ENCODE measurements at regions not wholly inside any gene's neighbourhood (a gene's known extent, or its start where the extent isn't known, plus 50 kb on each side); places are given as distances from the start of the nearest gene placed in this dataset.
"Not testable (repeated sequence)": the region's sequence is repeated elsewhere in the genome, so short reads cannot be mapped to it uniquely, and the experiment has no call there.

- not testable (repeated sequence) for TF ChIP-seq CTCF, POLR2A (IDR thresholded peaks at IDR 0.05)
Observed at GRCh38 chr12:127836802-127837201, 430.2 kb upstream of the TMEM132C start.
